HG02981 (cell line): ENCODE measurements at regions not wholly inside any gene's neighbourhood (a gene's known extent, or its start where the extent isn't known, plus 50 kb on each side); places are given as distances from the start of the nearest gene placed in this dataset.

Experiments
- ATAC-seq: cut with Tn5 transposase; IDR thresholded peaks from one replicate; pipeline ENCODE4 v1.9.1; 2021; ENCODE audit warnings: mild to moderate bottlenecking, moderate library complexity; ENCODE audit not compliant: unreplicated experiment

- ATAC-seq: no peak
Measured at GRCh38 chr4:123913598-123913997, 517.0 kb downstream of the SPRY1 start.

- no peak for ATAC-seq
Measured at GRCh38 chr4:123916821-123917220, 520.2 kb downstream of the SPRY1 start.

GRCh38 chr4:123919576-123920098, 523.0 kb downstream of the SPRY1 start:
- ATAC-seq: no peak

- no peak for ATAC-seq
Measured at GRCh38 chr4:123921339-123921738, 524.7 kb downstream of the SPRY1 start.

GRCh38 chr4:123922847-123923246, 526.3 kb downstream of the SPRY1 start:
- no peak for ATAC-seq

GRCh38 chr4:123924536-123924935, 527.9 kb downstream of the SPRY1 start:
- no peak for ATAC-seq

GRCh38 chr4:123929565-123929964, 533.0 kb downstream of the SPRY1 start:
- ATAC-seq: no peak

GRCh38 chr4:123930996-123931395, 534.4 kb downstream of the SPRY1 start:
- no peak for ATAC-seq

- ATAC-seq: no peak
Measured at GRCh38 chr4:123934096-123934495, 537.5 kb downstream of the SPRY1 start.

GRCh38 chr4:123936621-123937043, 540.0 kb downstream of the SPRY1 start:
- ATAC-seq: no peak

- ATAC-seq: no peak
Measured at GRCh38 chr4:123937581-123937980, 541.0 kb downstream of the SPRY1 start.

GRCh38 chr4:123939621-123940020, 543.0 kb downstream of the SPRY1 start:
- ATAC-seq: no peak

GRCh38 chr4:123940604-123941003, 544.0 kb downstream of the SPRY1 start:
- no peak for ATAC-seq

GRCh38 chr4:123941306-123941705, 544.7 kb downstream of the SPRY1 start:
- ATAC-seq: no peak

- ATAC-seq: no peak
Measured at GRCh38 chr4:123943976-123944375, 547.4 kb downstream of the SPRY1 start.

GRCh38 chr4:123945301-123945700, 548.7 kb downstream of the SPRY1 start:
- ATAC-seq: no peak

- no peak for ATAC-seq
Measured at GRCh38 chr4:123950530-123950929, 553.9 kb downstream of the SPRY1 start.

- ATAC-seq: no peak
Measured at GRCh38 chr4:123952530-123953274, 556.1 kb downstream of the SPRY1 start.

- ATAC-seq: no peak
Measured at GRCh38 chr4:123953566-123953965, 557.0 kb downstream of the SPRY1 start.

GRCh38 chr4:123954220-123954619, 557.6 kb downstream of the SPRY1 start:
- ATAC-seq: no peak

- no peak for ATAC-seq
Measured at GRCh38 chr4:123955167-123955800, 558.7 kb downstream of the SPRY1 start.

- no peak for ATAC-seq
Measured at GRCh38 chr4:123956204-123956603, 559.6 kb downstream of the SPRY1 start.
